ENCODE measurements at regions not wholly inside any gene's neighbourhood (a gene's known extent, or its start where the extent isn't known, plus 50 kb on each side); places are given as distances from the start of the nearest gene placed in this dataset.
"Not testable (repeated sequence)": the region's sequence is repeated elsewhere in the genome, so short reads cannot be mapped to it uniquely, and the experiment has no call there.

DNA sequence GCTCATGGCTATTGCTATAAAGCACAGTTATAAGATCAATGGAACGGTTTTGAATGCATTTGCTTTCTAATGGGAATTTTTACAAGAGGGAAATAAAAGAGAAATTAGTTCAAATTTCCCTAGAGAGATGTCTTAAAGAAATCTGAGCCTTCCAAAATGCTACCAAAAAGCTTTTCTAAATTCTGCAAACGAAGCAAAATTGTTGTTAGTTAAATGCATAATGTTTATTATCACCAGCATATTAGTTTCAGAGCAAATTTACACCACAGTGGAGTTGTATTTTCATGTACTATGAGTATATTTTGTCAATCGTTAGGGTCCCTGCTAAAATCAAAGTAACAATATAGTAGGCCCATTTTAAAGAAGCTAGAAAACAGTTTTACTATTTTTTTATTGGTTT is 67.4 kb upstream of the KIF2A start:
- in situ Hi-C loops (cut with MboI; ENCODE audit: low sequenced_read_pairs in 4 of 4); H3K4me3 ChIP-seq; H3K27me3 ChIP-seq; intact Hi-C loops (cut with DNase I; ENCODE audit: low total_unique reads); H3K9me3 ChIP-seq; H3K36me3 ChIP-seq; ATAC-seq; H3K4me1 ChIP-seq; H3K27ac ChIP-seq; DNase-seq: not testable (repeated sequence)

DNA sequence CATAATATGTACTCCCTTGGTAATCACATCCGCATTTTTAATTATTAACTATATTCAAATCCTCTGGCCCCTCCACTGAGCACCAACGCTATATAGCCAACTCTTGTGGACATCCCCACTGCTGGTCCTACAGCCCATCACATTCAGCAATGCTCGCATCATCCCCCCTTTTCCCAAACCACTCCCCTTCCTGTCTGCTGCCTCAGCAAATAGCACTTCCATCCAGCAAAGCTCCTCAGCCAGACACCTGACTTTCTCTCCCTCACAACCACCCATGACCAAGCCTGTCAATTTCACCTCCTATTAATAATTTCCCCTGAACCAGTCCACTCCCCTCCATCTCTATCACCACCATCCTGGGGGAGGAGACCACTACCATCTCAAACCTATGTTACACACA is 65.5 kb upstream of the KIF2A start:
- H3K27ac ChIP-seq; H3K4me1 ChIP-seq; H3K27me3 ChIP-seq; ATAC-seq; H3K4me3 ChIP-seq; intact Hi-C loops (cut with DNase I; ENCODE audit: low total_unique reads); H3K9me3 ChIP-seq; H3K36me3 ChIP-seq; DNase-seq; in situ Hi-C loops (cut with MboI; ENCODE audit: low sequenced_read_pairs in 4 of 4): not testable (repeated sequence)

DNA sequence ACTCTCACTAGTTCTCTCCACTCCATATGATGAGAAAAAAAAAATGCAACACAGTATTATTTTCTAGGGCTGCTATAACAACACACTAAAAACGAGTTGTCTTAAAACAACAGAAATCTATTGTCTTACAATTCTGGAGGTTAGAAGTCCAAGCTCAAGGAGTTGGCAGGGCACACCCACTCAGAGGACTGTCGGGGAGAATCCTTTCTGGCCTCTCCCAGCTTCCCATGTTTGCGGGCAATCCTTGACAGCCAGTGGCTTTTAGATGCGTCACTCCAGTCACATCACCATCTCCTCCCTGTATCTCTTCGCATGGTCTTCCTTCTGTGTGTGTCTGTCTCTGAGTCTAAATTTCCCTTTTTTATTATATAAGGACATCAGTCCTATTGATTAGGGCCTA is 64.0 kb upstream of the KIF2A start:
- H3K4me1 ChIP-seq; ATAC-seq; in situ Hi-C loops (cut with MboI; ENCODE audit: low sequenced_read_pairs in 4 of 4): not testable (repeated sequence)

DNA sequence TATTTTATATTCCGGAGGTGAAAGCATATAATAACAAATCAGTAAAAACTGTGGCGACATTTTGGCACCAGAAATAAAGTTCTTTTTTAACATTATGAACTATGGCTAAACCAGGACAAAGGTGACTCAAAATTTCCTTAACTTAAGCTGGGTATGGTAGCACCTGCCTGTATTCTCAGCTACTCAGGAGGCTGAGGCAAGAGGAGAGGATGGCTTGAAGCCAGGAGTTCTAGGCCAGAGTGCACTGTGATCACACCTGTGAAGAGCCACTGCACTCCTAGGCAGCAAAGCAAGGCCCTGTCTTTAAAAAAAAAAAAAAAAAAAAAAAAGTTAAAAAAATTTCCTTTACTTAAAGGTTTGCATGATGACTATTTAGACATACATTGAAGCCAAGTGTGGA is 63.0 kb upstream of the KIF2A start:
- intact Hi-C loops (cut with DNase I; ENCODE audit: low total_unique reads); H3K9me3 ChIP-seq; H3K27me3 ChIP-seq; ATAC-seq; H3K4me1 ChIP-seq; H3K27ac ChIP-seq; H3K4me3 ChIP-seq; in situ Hi-C loops (cut with MboI; ENCODE audit: low sequenced_read_pairs in 4 of 4); DNase-seq; H3K36me3 ChIP-seq: not testable (repeated sequence)

More for the DNA sequence above, 64.0 kb upstream of the KIF2A start:
- intact Hi-C loops (cut with DNase I; ENCODE audit: low total_unique reads); DNase-seq; H3K9me3 ChIP-seq; H3K27ac ChIP-seq; H3K27me3 ChIP-seq; H3K36me3 ChIP-seq; H3K4me3 ChIP-seq: not testable (repeated sequence)

DNA sequence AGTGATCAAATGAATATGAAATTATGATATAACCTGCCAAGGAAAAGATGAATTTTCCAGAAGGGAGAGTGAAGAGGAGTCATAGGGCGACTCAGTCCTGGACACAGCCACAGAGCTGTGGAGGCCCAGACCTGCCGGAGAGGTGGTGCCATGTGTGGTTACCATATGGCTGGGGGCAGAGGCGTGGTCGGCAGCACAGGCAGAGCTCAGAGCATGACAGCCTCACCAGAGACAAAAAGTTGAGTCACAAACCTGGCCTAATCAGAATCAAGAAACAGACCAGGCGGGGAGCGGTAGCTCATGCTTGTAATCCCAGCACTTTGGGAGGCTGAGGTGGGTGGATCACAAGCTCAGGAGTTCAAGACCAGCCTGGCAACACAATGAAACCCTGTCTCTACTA is 57.8 kb upstream of the KIF2A start:
- DNase-seq; in situ Hi-C loops (cut with MboI; ENCODE audit: low sequenced_read_pairs in 4 of 4); H3K4me3 ChIP-seq; H3K27ac ChIP-seq; ATAC-seq; H3K27me3 ChIP-seq; H3K36me3 ChIP-seq; H3K9me3 ChIP-seq; H3K4me1 ChIP-seq; intact Hi-C loops (cut with DNase I; ENCODE audit: low total_unique reads): not testable (repeated sequence)

DNA sequence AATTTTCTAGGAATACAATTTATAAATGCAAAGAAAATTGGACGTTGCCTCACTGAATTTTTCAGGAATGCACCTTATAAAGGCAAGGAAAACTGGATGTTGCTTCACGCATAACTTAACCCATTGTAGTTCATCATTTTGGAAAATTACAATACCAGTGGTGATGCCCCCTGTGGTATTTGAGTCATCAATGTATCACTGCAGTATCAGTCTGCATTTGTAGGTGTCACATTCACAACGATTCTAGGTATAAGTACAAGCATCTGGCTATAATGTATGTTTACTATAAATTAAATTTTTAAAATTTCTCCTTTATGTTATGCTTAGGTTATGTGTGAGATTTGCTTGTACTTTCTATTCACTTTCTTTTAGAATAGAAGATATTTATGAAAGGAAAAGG is 55.9 kb upstream of the KIF2A start:
- intact Hi-C loops (cut with DNase I; ENCODE audit: low total_unique reads); H3K27ac ChIP-seq; in situ Hi-C loops (cut with MboI; ENCODE audit: low sequenced_read_pairs in 4 of 4); H3K36me3 ChIP-seq; H3K27me3 ChIP-seq; DNase-seq; H3K9me3 ChIP-seq; H3K4me3 ChIP-seq; ATAC-seq; H3K4me1 ChIP-seq: not testable (repeated sequence)

GRCh38 chr5:62250919-62251318 is 55.1 kb upstream of the KIF2A start:
- DNase-seq; ATAC-seq; H3K4me3 ChIP-seq; H3K36me3 ChIP-seq; in situ Hi-C loops (cut with MboI; ENCODE audit: low sequenced_read_pairs in 4 of 4); intact Hi-C loops (cut with DNase I; ENCODE audit: low total_unique reads); H3K27me3 ChIP-seq; H3K9me3 ChIP-seq; H3K27ac ChIP-seq; H3K4me1 ChIP-seq: not testable (repeated sequence)

DNA sequence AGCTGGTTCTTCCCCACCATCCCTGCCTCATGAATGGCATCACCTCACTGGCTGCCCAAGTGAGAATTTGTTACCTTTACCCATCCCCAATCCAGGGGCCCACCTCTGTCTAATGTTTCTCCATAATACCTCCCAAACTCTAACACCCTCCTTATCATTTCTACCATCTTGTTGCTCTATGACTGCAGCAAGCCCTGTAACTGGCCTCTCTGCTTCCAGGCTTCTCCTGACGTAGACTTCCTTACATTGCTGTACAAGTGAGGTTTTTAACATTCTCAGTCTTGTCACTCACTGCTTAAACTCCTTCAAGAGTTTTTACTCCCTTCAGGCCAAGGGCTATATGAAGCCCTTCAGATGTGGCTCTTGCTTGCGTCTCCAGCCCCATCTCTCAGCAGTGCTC is 53.5 kb upstream of the KIF2A start:
- intact Hi-C loops (cut with DNase I; ENCODE audit: low total_unique reads); DNase-seq; H3K27me3 ChIP-seq; H3K4me3 ChIP-seq; H3K27ac ChIP-seq; H3K9me3 ChIP-seq; H3K36me3 ChIP-seq; H3K4me1 ChIP-seq; ATAC-seq; in situ Hi-C loops (cut with MboI; ENCODE audit: low sequenced_read_pairs in 4 of 4): not testable (repeated sequence)

DNA sequence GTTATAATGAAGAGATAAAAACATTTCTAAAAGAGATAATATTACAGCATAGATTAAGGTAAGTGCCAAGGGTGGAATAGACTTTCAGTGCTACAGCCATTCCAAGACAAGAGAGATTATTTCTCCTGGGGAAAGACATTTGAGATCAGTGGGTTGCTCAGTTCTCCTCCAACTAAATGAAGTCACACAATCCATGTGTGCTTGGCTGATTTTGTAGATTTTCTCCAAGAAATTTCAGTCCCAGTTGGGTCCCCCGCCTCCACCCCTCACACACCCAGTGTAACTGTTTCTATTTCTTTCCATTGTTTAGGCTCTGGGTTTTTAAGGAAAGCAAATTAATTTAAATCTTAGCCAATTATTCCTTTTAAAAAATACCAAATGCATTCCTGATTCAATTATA is 50.5 kb upstream of the KIF2A start:
- in situ Hi-C loops (cut with MboI; ENCODE audit: low sequenced_read_pairs in 4 of 4); ATAC-seq; H3K4me3 ChIP-seq; DNase-seq; H3K36me3 ChIP-seq; H3K27me3 ChIP-seq; intact Hi-C loops (cut with DNase I; ENCODE audit: low total_unique reads); H3K4me1 ChIP-seq; H3K9me3 ChIP-seq; H3K27ac ChIP-seq: not testable (repeated sequence)

Measured in gastrocnemius medialis (tissue), 4 donors.